GM21529 (cell line): ENCODE measurements at regions not wholly inside any gene's neighbourhood (a gene's known extent, or its start where the extent isn't known, plus 50 kb on each side); places are given as distances from the start of the nearest gene placed in this dataset.

ENCODE experiments used
- ATAC-seq: cut with Tn5 transposase; IDR thresholded peaks from one replicate; pipeline ENCODE4 v1.9.1; 2021; ENCODE audit not compliant: unreplicated experiment

GRCh38 chr2:6336752-6337471, 528.8 kb downstream of the CMPK2 start:
- ATAC-seq: no peak

GRCh38 chr2:6337472-6337820, 528.3 kb downstream of the CMPK2 start:
- peak; percentile 52 for ATAC-seq

GRCh38 chr2:6341588-6342129, 524.0 kb downstream of the CMPK2 start:
- ATAC-seq: no peak

- peak; percentile 31 for ATAC-seq
Observed at GRCh38 chr2:6342273-6342920, 523.3 kb downstream of the CMPK2 start.

- no peak for ATAC-seq
Observed at GRCh38 chr2:6343076-6343475, 522.6 kb downstream of the CMPK2 start.

- peak; percentile 84 for ATAC-seq
Observed at GRCh38 chr2:6352247-6352646, 513.5 kb downstream of the CMPK2 start.

GRCh38 chr2:6352906-6353515, 512.7 kb downstream of the CMPK2 start:
- no peak for ATAC-seq

GRCh38 chr2:6353669-6354068, 512.0 kb downstream of the CMPK2 start:
- ATAC-seq: peak; percentile 69

- no peak for ATAC-seq
Observed at GRCh38 chr2:6354546-6354945, 511.2 kb downstream of the CMPK2 start.

- no peak for ATAC-seq
Observed at GRCh38 chr2:6355886-6356761, 509.6 kb downstream of the CMPK2 start.

- no peak for ATAC-seq
Observed at GRCh38 chr2:6358546-6358945, 507.2 kb downstream of the CMPK2 start.

GRCh38 chr2:6358985-6359384, 506.7 kb downstream of the CMPK2 start:
- no peak for ATAC-seq

GRCh38 chr2:6359964-6360363, 505.7 kb downstream of the CMPK2 start:
- ATAC-seq: no peak

GRCh38 chr2:6362671-6363450, 502.8 kb downstream of the CMPK2 start:
- ATAC-seq: no peak

GRCh38 chr2:6368281-6368680, 497.4 kb downstream of the CMPK2 start:
- ATAC-seq: no peak

- ATAC-seq: no peak
Observed at GRCh38 chr2:6369266-6369665, 496.4 kb downstream of the CMPK2 start.

- ATAC-seq: no peak
Observed at GRCh38 chr2:6370753-6371551, 494.8 kb downstream of the CMPK2 start.

- no peak for ATAC-seq
Observed at GRCh38 chr2:6372317-6372901, 493.3 kb downstream of the CMPK2 start.

- ATAC-seq: no peak
Observed at GRCh38 chr2:6381326-6381725, 484.4 kb downstream of the CMPK2 start.
